Stimulated activated CD4-positive, alpha-beta T cell treated with anti-CD3 and anti-CD28 coated beads, Interleukin-15, amount 100 ng/mL, for 24 hours (primary cell): ENCODE measurements at regions not wholly inside any gene's neighbourhood (a gene's known extent, or its start where the extent isn't known, plus 50 kb on each side); places are given as distances from the start of the nearest gene placed in this dataset.
"Not testable (repeated sequence)": the region's sequence is repeated elsewhere in the genome, so short reads cannot be mapped to it uniquely, and the experiment has no call there.

Experiments used
- DNase-seq: peaks from one replicate; pipeline ENCODE4 v3.0.0-alpha.2; 2020

DNA sequence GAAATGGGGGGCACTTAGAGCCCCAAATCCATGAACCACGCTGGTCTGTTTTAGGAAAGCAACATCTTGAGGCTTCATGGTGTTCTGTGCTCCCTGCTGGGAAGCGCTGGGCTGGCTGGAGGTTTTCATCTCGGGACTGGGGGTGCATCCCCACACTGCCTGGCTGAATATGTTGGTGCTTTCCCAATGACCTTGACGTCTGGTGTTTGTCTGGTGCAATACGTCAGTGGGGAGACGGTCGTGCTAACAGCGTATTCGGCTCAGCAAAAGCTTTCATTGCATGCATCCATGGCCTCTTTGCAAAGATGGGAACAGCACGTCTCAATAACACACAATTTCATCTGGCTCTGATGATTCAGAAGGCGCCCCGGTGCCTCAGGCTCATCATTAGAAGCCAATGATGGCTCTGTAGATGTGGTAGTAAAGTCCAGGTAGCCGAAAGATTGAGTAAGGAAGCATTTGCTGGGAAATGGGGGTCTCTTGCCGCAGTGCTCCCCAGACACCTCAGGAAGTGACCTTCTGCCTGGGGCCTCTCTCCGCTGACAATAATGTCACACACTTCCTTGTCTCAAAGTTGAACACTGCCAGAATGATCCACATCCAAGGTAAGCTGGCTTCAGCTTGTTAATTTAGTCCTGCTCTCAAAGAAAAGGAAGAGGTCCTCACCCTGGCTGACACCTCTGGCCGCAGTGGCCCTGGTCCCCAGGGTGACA is 97.7 kb downstream of the ING1 start:
- DNase-seq, result no peak

- no peak for DNase-seq
Measured at GRCh38 chr13:110811771-110812120, 98.2 kb downstream of the ING1 start.

GRCh38 chr13:110812121-110812868 is 98.8 kb downstream of the ING1 start:
- no peak for DNase-seq

- no peak for DNase-seq
Measured at GRCh38 chr13:110812869-110813645, 99.6 kb downstream of the ING1 start.

- DNase-seq, result no peak
Measured at GRCh38 chr13:110813646-110814624, 100.4 kb downstream of the ING1 start.

DNA sequence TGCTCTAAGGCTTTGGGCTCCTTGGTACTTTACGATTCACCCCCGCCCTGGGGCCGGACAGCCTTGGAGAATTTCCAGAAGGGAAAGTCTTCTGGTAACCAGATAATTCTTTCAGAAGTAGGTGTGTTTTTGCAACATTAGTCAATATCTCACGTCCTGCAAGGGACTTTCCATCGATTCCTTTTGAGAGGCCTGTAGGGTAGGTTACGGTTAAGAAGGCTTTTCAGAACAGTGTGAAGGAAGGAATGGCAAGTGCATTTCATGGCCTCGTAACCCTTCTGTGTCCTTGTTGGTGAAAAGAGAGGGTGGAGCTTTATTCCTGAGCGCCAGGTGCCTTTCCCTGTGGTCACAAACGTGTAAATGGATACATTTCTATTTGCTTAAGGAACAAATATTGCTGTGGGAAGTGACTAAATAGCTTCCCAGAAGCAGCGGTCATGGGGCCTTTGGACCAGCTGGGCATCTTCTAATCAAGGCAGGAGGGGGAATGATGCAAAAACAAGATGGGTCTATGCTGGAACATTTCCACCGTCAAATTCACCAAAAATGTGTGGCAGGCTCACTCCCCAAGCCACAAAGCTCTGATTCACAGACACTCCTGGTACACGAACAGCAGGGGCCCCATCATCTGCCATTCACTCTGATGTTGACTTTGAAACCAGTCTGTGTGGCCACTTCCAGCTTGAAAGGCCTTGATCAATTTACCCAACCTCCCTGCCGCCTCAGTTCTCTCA is 99.2 kb downstream of the ANKRD10 start:
- no peak for DNase-seq

DNA sequence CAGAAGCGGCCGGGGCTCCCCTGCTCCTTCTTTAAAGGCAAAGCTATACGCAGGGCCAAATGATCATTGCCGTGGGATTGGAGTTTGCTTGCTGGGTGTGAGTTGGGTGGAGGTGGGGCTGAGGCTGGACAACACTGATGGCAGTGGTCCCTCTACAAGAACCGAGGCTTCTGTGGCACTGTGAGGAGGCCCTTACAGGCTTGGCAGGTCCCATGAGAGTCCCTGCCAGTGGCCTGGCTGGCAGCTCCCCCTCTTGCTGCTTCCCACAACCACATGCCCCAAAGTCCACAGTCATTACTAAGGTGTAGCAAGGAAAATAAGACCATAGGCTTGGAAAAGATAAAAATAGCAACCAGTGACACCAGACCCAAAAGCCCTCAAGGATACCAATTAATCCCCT is 98.4 kb downstream of the ANKRD10 start:
- no peak for DNase-seq

DNA sequence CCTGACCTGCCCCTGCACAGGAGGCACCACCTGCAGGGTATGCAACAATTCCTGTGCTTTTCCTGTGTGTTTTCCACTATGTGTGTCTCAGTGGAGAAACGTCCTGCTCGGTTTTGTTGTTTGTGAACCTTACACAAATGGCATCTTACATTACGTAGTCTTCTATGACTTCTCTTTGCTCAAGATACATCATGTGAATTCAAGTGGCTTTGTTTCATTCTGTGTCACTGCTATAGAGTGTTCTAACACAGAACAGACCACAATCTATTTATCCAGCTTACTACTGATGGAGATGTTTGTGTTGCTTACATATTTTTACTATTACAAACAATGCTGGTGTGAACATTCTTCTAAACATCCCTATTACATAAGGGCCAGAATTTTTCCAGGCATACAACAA is 97.7 kb downstream of the ANKRD10 start:
- DNase-seq, result no peak

- no peak for DNase-seq
Measured at GRCh38 chr13:110818747-110819146, 96.1 kb downstream of the ANKRD10 start.

- DNase-seq, result peak; percentile 84
Measured at GRCh38 chr13:110819203-110820014, 95.5 kb downstream of the ANKRD10 start.

GRCh38 chr13:110820322-110820721 is 94.5 kb downstream of the ANKRD10 start:
- DNase-seq, result no peak

DNA sequence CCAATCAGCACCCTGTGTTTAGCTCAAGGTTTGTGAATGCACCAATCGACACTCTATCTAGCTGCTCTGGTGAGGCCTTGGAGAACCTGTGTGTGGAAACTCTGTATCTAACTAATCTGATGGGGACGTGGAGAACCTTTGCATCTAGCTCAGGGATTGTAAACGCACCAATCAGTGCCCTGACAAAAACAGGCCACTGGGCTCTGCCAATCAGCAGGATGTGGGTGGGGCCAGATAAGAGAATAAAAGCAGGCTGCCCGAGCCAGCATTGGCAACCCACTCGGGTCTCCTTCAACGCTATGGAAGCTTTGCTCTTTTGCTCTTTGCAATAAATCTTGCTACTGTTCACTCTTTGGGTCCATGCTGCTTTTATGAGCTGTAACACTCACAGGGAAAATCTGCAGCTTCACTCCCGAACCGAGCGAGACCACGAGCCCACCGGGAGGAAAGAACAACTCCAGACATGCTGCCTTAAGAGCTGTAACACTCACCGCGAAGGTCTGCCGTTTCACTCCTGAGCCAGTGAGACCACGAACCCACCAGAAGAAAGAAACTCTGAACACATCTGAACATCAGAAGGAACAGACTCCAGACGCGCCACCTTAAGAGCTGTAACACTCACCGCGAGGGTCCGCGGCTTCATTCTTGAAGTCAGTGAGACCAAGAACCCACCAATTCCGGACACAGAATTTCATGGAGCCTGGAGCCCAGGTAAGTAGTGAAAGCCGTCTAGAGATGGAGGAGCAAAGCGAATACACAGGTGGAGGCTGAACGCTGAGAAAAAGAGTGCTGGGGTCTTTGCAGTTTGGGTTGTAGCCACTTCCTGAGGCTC is 92.8 kb downstream of the ANKRD10 start:
- DNase-seq, result not testable (repeated sequence)

- no peak for DNase-seq
Measured at GRCh38 chr13:110822669-110822945, 92.3 kb downstream of the ANKRD10 start.

DNA sequence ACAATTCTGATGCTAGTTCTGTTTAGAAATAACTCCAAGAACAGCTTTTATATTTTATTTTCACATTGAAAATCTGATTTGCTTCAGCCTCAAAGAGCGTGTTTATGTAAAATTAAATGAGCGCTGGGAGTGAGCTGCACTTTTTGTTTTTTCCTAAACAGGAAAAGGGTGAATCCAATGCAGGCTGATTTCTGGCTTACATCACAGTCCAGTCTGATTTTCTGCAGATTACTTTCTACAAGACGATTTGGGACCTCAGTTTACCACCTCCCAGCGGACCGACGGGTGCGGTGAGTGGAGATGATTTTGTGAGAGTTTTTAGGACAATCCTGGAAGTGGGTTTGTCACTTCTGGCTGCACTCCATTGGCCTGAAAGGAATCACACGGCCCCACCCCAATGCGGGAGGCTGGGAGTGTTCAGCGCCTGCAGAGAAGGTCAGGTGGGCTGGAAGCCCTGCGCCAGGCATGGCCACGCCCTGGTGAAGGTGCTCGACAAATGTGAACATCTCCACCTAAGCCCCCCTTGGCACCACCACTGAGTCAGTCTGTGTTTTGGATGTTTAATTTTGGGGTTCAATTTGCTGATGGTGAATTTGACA is 90.1 kb downstream of the ANKRD10 start:
- DNase-seq, result no peak

- DNase-seq, result no peak
Measured at GRCh38 chr13:110825516-110825915, 89.4 kb downstream of the ANKRD10 start.

GRCh38 chr13:110826101-110826500 is 88.8 kb downstream of the ANKRD10 start:
- no peak for DNase-seq

GRCh38 chr13:110826861-110827672 is 87.8 kb downstream of the ANKRD10 start:
- no peak for DNase-seq
